MCF 10A (cell line): ENCODE measurements at regions not wholly inside any gene's neighbourhood (a gene's known extent, or its start where the extent isn't known, plus 50 kb on each side); places are given as distances from the start of the nearest gene placed in this dataset.

Experiments
- BruUV-seq: library from RNA; stranded (reverse); fragments of 400-500 nt; replicated peaks from 2 replicates; lab custom pipeline; 2021; lab: Mats Ljungman, UMichigan
- CTCF ChIA-PET: fragments of 300-600 bp; sonication (Branson Sonifier 250); formaldehyde crosslinking; extraction: SDS; loops from one replicate; lab custom pipeline; 2021; ENCODE audit warnings: antibody characterized with exemption, inconsistent platforms; lab: Yijun Ruan, JAX
- POLR2A ChIA-PET: fragments of 300-600, 350-650 bp; sonication (Branson Sonifier 250); formaldehyde crosslinking; extraction: SDS; loops from one replicate; lab custom pipeline; 2020; ENCODE audit warnings: antibody characterized with exemption, inconsistent platforms; lab: Yijun Ruan, JAX
- DNase-seq: peaks from one replicate; pipeline ENCODE4 v3.0.0-alpha.2; 2018; ENCODE audit not compliant: unreplicated experiment
- H3K27ac Mint-ChIP-seq: one replicate; pipeline ENCODE4 v1.8.0; 2022; ENCODE audit warnings: mild to moderate bottlenecking, low read depth, mixed read lengths; ENCODE audit not compliant: unreplicated experiment
- H3K27me3 Mint-ChIP-seq: one replicate; pipeline ENCODE4 v1.8.0; 2022; ENCODE audit warnings: mixed read lengths; ENCODE audit not compliant: insufficient read depth, unreplicated experiment
- H3K36me3 Mint-ChIP-seq: one replicate; pipeline ENCODE4 v1.8.0; 2022; ENCODE audit warnings: mild to moderate bottlenecking, moderate library complexity, mixed read lengths; ENCODE audit not compliant: insufficient read depth, unreplicated experiment
- H3K4me1 Mint-ChIP-seq: one replicate; pipeline ENCODE4 v1.8.0; 2022; ENCODE audit warnings: mixed read lengths; ENCODE audit not compliant: insufficient read depth, unreplicated experiment
- H3K4me3 Mint-ChIP-seq: one replicate; pipeline ENCODE4 v1.8.0; 2022; ENCODE audit warnings: mild to moderate bottlenecking, moderate library complexity, mixed read lengths; ENCODE audit not compliant: unreplicated experiment
- H3K9me3 Mint-ChIP-seq: one replicate; pipeline ENCODE4 v1.8.0; 2022; ENCODE audit warnings: mixed read lengths; ENCODE audit not compliant: unreplicated experiment
- intact Hi-C: fragments of 100-400 bp; cut with micrococcal nuclease; formaldehyde crosslinking; loops from 2 replicates; pipeline ENCODE4 v1.14.1; 2022
- TF ChIP-seq, protein P1 (sequence below): fragments of 200-600 bp; IDR thresholded peaks from one replicate; pipeline ENCODE4 v1.8.0; 2022; ENCODE audit warnings: antibody characterized with exemption, mild to moderate bottlenecking; ENCODE audit not compliant: unreplicated experiment

DNA sequence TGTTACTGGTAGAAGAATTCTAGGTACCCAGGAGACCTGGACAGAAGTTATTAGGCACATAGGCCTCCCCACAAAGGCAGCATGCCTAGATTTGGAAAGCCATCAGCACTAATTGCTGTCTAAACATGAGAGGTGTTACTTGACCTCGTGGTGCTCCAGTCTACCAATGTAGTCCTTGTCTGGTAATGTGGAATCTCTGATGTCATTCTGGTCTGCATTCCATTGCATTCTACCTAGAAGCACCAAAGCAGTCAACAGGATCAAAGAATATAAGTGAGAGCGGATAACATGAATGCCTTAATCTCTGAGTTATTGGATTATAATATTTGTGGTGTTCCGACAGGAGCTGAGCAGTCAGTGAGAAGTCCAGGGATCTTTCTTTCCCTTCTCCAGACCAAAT lies 175.2 kb downstream of the PSAT1 start:
- Mint-ChIP-seq H3K4me1 (no peaks in the 10 kb centered on the region), H3K27me3 (no peaks in the 10 kb centered on the region), H3K9me3 (no peaks in the 10 kb centered on the region), H3K27ac (no peak overlapping the region), H3K4me3 (no peak overlapping the region), H3K36me3 (no peaks in the 10 kb centered on the region)
- intact Hi-C loops = no loop called here
- POLR2A ChIA-PET = interaction anchor here (0.7 kb wide), 1 partner anchor 938 kb away, joined by 3 read pairs; no protein-coding TSS in a partner anchor
- CTCF ChIA-PET = no interaction called here
- no peak for DNase-seq
- BruUV-seq = no TSS peak
- TF ChIP-seq, protein P1, sequence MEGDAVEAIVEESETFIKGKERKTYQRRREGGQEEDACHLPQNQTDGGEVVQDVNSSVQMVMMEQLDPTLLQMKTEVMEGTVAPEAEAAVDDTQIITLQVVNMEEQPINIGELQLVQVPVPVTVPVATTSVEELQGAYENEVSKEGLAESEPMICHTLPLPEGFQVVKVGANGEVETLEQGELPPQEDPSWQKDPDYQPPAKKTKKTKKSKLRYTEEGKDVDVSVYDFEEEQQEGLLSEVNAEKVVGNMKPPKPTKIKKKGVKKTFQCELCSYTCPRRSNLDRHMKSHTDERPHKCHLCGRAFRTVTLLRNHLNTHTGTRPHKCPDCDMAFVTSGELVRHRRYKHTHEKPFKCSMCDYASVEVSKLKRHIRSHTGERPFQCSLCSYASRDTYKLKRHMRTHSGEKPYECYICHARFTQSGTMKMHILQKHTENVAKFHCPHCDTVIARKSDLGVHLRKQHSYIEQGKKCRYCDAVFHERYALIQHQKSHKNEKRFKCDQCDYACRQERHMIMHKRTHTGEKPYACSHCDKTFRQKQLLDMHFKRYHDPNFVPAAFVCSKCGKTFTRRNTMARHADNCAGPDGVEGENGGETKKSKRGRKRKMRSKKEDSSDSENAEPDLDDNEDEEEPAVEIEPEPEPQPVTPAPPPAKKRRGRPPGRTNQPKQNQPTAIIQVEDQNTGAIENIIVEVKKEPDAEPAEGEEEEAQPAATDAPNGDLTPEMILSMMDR = no peak

DNA sequence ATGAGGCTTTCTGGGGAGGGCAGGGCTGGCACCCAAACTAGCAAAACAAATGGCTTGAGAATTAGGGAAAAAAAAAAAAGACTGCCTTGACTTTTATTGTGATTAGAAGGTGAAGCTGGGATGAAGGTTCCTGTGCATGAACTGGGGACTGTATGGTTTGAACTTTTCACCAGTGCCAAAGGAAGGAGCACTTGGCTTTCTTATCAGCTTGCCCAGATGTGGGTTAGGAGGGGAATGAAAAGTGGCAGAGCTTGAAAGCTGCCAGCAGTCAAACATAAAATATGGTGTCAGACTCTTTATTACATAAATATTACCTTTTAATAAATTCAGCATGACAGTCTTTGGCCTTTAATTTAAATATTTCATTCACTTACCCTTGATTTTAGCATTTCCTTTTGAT lies 182.5 kb downstream of the PSAT1 start:
- BruUV-seq = no TSS peak
- H3K27ac Mint-ChIP-seq = no peak overlapping the region
- no peak overlapping the region for H3K4me3 Mint-ChIP-seq
- H3K9me3 Mint-ChIP-seq = peaks cover 9% of the 10 kb centered on the region
- CTCF ChIA-PET = no interaction called here
- no peaks in the 10 kb centered on the region for H3K36me3 Mint-ChIP-seq
- intact Hi-C loops = no loop called here
- POLR2A ChIA-PET = no interaction called here
- DNase-seq = no peak
- no peaks in the 10 kb centered on the region for H3K4me1 Mint-ChIP-seq
- TF ChIP-seq, protein P1 = no peak
- H3K27me3 Mint-ChIP-seq = no peaks in the 10 kb centered on the region

DNA sequence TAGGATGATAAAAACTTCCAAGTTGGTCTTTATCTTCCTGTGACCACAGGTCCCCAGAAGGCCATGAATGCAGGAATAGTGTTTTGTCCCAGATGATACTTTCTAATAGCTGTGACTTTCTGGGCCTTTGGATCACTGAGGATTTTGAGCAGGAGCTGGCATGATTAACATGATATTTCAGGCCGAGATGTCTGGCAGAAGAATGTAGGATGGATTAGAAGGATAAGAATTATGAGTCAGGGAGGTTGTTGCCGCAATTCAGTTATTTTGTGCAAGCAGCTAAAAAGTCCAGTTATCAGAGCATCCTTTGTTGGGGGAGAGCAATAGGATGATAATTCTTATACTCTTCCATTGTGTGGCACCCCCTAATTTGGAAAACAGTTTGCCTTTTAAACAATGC lies 189.7 kb downstream of the PSAT1 start:
- no peaks in the 10 kb centered on the region for H3K4me1 Mint-ChIP-seq
- no peak overlapping the region for H3K4me3 Mint-ChIP-seq
- H3K36me3 Mint-ChIP-seq = no peaks in the 10 kb centered on the region
- ChIA-PET POLR2A (interaction anchor here (0.6 kb wide), 2 partner anchors 225 to 291 kb away, joined by 3 to 4 read pairs; no protein-coding TSS in a partner anchor), CTCF (interaction anchor here (2.0 kb wide), 1 partner anchor 47 kb away, joined by 5 read pairs; no protein-coding TSS in a partner anchor)
- intact Hi-C loops = no loop called here
- H3K9me3 Mint-ChIP-seq = peaks cover 10% of the 10 kb centered on the region
- no TSS peak for BruUV-seq
- no peak for DNase-seq
- no peaks in the 10 kb centered on the region for H3K27me3 Mint-ChIP-seq
- TF ChIP-seq, protein P1 = no peak
- no peak overlapping the region for H3K27ac Mint-ChIP-seq

DNA sequence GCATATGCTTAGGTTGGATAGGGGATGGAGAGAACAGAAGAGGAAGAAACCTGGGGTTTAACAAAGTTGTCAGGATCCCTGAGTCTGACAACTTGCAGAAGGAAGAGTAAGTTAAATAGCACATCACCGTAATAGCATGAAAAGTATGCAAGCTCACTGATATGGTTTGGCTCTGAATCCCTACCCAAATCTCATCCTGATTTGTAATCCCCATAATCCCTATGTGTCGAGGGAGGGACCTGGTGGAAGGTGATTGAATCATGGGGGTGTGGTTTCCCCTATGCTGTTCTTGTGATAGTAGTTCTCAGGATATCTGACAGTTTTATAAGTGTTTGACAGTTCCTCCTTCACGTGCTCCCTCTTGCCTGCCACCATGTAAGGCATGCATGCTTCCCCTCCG lies 193.3 kb downstream of the PSAT1 start:
- CTCF ChIA-PET = no interaction called here
- H3K27ac Mint-ChIP-seq = no peak overlapping the region

More for the DNA sequence above, 193.3 kb downstream of the PSAT1 start:
- Mint-ChIP-seq H3K4me3 (no peak overlapping the region), H3K4me1 (no peaks in the 10 kb centered on the region), H3K36me3 (no peaks in the 10 kb centered on the region), H3K27me3 (peaks cover 13% of the 10 kb centered on the region), H3K9me3 (no peaks in the 10 kb centered on the region)
- DNase-seq = no peak
- TF ChIP-seq, protein P1 = no peak
- intact Hi-C loops = no loop called here
- BruUV-seq = no TSS peak
- POLR2A ChIA-PET = no interaction called here
